CD14-positive monocyte (primary cell): ENCODE measurements at regions not wholly inside any gene's neighbourhood (a gene's known extent, or its start where the extent isn't known, plus 50 kb on each side); places are given as distances from the start of the nearest gene placed in this dataset.

Source experiments
- DNase-seq, 3 donors: peaks; one replicate each; pipeline ENCODE4 v3.0.0-alpha.2; 2011 to 2022
- H2AFZ ChIP-seq: 2 replicates; pipeline ENCODE4 v1.6.0; 2012; ENCODE audit warnings: mild to moderate bottlenecking, low read depth, low read length, inconsistent platforms; ENCODE audit not compliant: insufficient read depth, poor library complexity, severe bottlenecking
- H3K27ac ChIP-seq, 2 donors: 1 replicate in 1 of 2; 2 replicates in 1 of 2; pipeline ENCODE4 v1.5.1; 2012 to 2013; ENCODE audit warnings: low read length in 2 of 2, control low read depth in 1 of 2, inconsistent platforms in 1 of 2, low read depth in 1 of 2, mild to moderate bottlenecking in 1 of 2
- H3K27me3 ChIP-seq, 2 donors: one replicate each; pipeline versions ENCODE4 v1.6.0 to v1.6.1; 2011 to 2013; ENCODE audit warnings: low read length in 2 of 2; ENCODE audit not compliant: control insufficient read depth in 2 of 2, insufficient read depth in 2 of 2
- H3K36me3 ChIP-seq, 2 donors: replicated peaks in 1 of 2; 1 replicate in 1 of 2; 2 replicates in 1 of 2; pipeline versions ENCODE4 v1.5.1 to v1.6.1; 2012 to 2013; ENCODE audit warnings: low read length in 2 of 2, control low read depth in 1 of 2, inconsistent platforms in 1 of 2, mild to moderate bottlenecking in 1 of 2; ENCODE audit not compliant: insufficient read depth in 2 of 2, control insufficient read depth in 1 of 2
- H3K4me1 ChIP-seq, 2 donors: 1 replicate in 1 of 2; 2 replicates in 1 of 2; pipeline versions ENCODE4 v1.5.1 to v1.6.1; 2012 to 2013; ENCODE audit warnings: low read length in 2 of 2, control low read depth in 1 of 2, inconsistent platforms in 1 of 2, mild to moderate bottlenecking in 1 of 2, moderate library complexity in 1 of 2; ENCODE audit not compliant: insufficient read depth in 2 of 2, control insufficient read depth in 1 of 2
- H3K4me2 ChIP-seq: replicated peaks from 2 replicates; pipeline ENCODE3; 2012; ENCODE audit warnings: low read length, moderate library complexity, mild to moderate bottlenecking; ENCODE audit not compliant: poor library complexity, severe bottlenecking; ENCODE audit errors: extremely low read depth
- H3K4me3 ChIP-seq, 3 experiments: fragments of 200-600 bp in 1 of 3; sonication (generic) in 1 of 3; replicated peaks in 1 of 3; 1 replicate in 2 of 3; 2 replicates in 1 of 3; pipeline ENCODE4 v1.5.1; 2011 to 2013; ENCODE audit warnings: low read length in 3 of 3, mild to moderate bottlenecking in 3 of 3, control low read depth in 2 of 3, low read depth in 2 of 3, inconsistent platforms in 1 of 3, moderate library complexity in 1 of 3
- H3K79me2 ChIP-seq: 2 replicates; pipeline ENCODE4 v1.6.0; 2012; ENCODE audit warnings: mild to moderate bottlenecking, control low read depth, inconsistent platforms, low read length, moderate library complexity; ENCODE audit not compliant: insufficient read depth
- H3K9ac ChIP-seq: 2 replicates; pipeline ENCODE4 v1.6.0; 2017; ENCODE audit warnings: low read length, mild to moderate bottlenecking; ENCODE audit not compliant: insufficient read depth, poor library complexity, severe bottlenecking
- H3K9me3 ChIP-seq, 2 donors: replicated peaks in 1 of 2; 1 replicate in 1 of 2; 2 replicates in 1 of 2; pipeline versions ENCODE4 v1.5.1 to v1.6.1; 2012 to 2013; ENCODE audit warnings: low read length in 2 of 2, control low read depth in 1 of 2; ENCODE audit not compliant: control insufficient read depth in 1 of 2, insufficient read depth in 1 of 2
- H4K20me1 ChIP-seq: 2 replicates; pipeline ENCODE4 v1.6.0; 2012; ENCODE audit warnings: mild to moderate bottlenecking, low read length, control low read depth, moderate library complexity; ENCODE audit not compliant: insufficient read depth
- H3K27ac Mint-ChIP-seq, 7 donors: one replicate each; pipeline ENCODE4 v1.8.0; 2020; ENCODE audit warnings: mild to moderate bottlenecking in 7 of 7, mixed read lengths in 7 of 7, moderate library complexity in 6 of 7, inconsistent platforms in 2 of 7
- H3K27me3 Mint-ChIP-seq, 3 donors: one replicate each; pipeline ENCODE4 v1.8.0; 2021 to 2022; ENCODE audit warnings: low read depth in 3 of 3, mild to moderate bottlenecking in 3 of 3, mixed read lengths in 3 of 3, moderate library complexity in 3 of 3, inconsistent platforms in 1 of 3
- H3K36me3 Mint-ChIP-seq, 2 donors: one replicate each; pipeline ENCODE4 v1.8.0; 2020; ENCODE audit warnings: mixed read lengths in 2 of 2, inconsistent platforms in 1 of 2, mild to moderate bottlenecking in 1 of 2
- H3K4me1 Mint-ChIP-seq: one replicate; pipeline ENCODE4 v1.8.0; 2020; ENCODE audit warnings: mild to moderate bottlenecking, mixed read lengths
- H3K4me3 Mint-ChIP-seq, 2 donors: one replicate each; pipeline ENCODE4 v1.8.0; 2020; ENCODE audit warnings: mild to moderate bottlenecking in 2 of 2, mixed read lengths in 2 of 2, moderate library complexity in 1 of 2
- H3K9me3 Mint-ChIP-seq, 7 donors: one replicate each; pipeline ENCODE4 v1.8.0; 2020 to 2022; ENCODE audit warnings: mixed read lengths in 7 of 7, mild to moderate bottlenecking in 6 of 7, moderate library complexity in 6 of 7, inconsistent platforms in 2 of 7
- CTCF ChIP-seq: fragments of 200-600 bp; IDR thresholded peaks from one replicate; pipeline ENCODE4 v1.8.0; 2022; ENCODE audit warnings: antibody characterized with exemption, mild to moderate bottlenecking
- whole genome bisulfite sequencing: methylation state at CpG from one replicate; pipeline ENCODE4 v1.1.5; 2013; ENCODE audit warnings: missing lambda C conversion rate; ENCODE audit not compliant: insufficient coverage; 5-methylcytosine and 5-hydroxymethylcytosine counted together
- intact Hi-C, 2 donors: fragments of 100-400 bp; cut with micrococcal nuclease; formaldehyde crosslinking; loops; one replicate each; pipeline versions ENCODE4 v1.15.0 to v1.15.1; 2023

DNA sequence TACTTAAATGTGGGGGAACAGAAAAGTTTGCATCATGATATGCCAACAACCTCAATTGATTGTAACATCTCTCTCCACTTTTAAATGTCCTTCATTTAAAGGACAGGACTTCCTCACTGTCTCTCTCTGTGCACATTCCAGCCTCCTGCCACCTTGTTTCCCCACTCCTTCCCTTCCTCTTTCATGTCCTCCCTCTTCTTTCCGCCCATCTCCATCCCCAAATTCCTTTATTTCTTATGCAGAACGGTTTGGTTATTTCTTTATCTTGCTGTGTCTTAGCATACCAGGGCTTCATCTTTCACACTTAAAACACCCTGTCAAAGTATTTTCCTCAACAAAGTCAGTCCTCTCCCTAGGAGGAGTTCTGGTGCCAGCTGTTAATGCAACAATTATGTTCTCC, 293.8 kb downstream of the NXPE2 start:
- WGBS, result 57% methylated on average over 2 of the region's 2 CpGs
- no peak overlapping the region for H3K9ac ChIP-seq
- H3K9me3 ChIP-seq, result no peaks in the 10 kb centered on the region
- Mint-ChIP-seq H3K4me1 (no peaks in the 10 kb centered on the region), H3K36me3 (no peaks in the 10 kb centered on the region), H3K27ac (no peak overlapping the region), H3K27me3 (peaks cover 0 to 2% (median 0%) of the 10 kb centered on the region in 3 donors), H3K9me3 (peaks cover 0 to 4% (median 0%) of the 10 kb centered on the region in 7 donors), H3K4me3 (no peak overlapping the region)
- no peak overlapping the region for H3K4me2 ChIP-seq
- no peaks in the 10 kb centered on the region for H4K20me1 ChIP-seq
- DNase-seq, result no peak
- no peak overlapping the region for H2AFZ ChIP-seq
- no peak overlapping the region for H3K4me3 ChIP-seq
- H3K27me3 ChIP-seq, result no peaks in the 10 kb centered on the region
- no peak overlapping the region for H3K27ac ChIP-seq
- no peaks in the 10 kb centered on the region for H3K36me3 ChIP-seq
- intact Hi-C loops, result no loop called here
- TF ChIP-seq CTCF, result no peak
- no peaks in the 10 kb centered on the region for H3K4me1 ChIP-seq
- no peaks in the 10 kb centered on the region for H3K79me2 ChIP-seq

DNA sequence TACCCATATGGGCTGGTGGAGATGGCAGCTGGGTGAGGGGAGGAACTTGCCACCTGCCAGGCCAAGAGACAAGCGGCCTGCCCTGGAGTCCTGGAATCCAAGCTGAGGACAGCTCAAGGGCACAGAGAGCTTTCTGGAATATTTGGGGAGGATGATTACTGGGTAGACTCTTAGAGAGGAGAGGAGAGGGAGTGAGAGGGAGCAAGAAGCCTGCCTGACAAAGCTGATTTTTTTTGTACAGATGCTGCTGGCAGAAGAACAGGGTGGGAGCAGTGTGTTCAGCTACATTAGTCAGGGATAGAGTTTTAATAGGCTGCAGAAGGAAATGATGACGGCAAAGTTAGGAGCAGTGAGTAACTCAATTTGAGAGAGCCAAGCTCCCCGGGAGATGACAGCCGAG, 299.3 kb downstream of the NXPE2 start:
- TF ChIP-seq CTCF, result no peak
- WGBS, result 93% methylated on average over 4 of the region's 4 CpGs
- no peaks in the 10 kb centered on the region for H3K79me2 ChIP-seq
- Mint-ChIP-seq H3K27ac (no peak overlapping the region), H3K36me3 (no peaks in the 10 kb centered on the region), H3K9me3 (no peaks in the 10 kb centered on the region), H3K27me3 (no peaks in the 10 kb centered on the region), H3K4me3 (no peak overlapping the region), H3K4me1 (no peaks in the 10 kb centered on the region)
- H3K4me3 ChIP-seq, result no peak overlapping the region
- intact Hi-C loops, result no loop called here
- no peaks in the 10 kb centered on the region for H4K20me1 ChIP-seq
- no peak for DNase-seq
- no peak overlapping the region for H3K27ac ChIP-seq
- H3K36me3 ChIP-seq, result no peaks in the 10 kb centered on the region
- no peak overlapping the region for H3K4me2 ChIP-seq
- no peaks in the 10 kb centered on the region for H3K27me3 ChIP-seq
- no peak overlapping the region for H3K9ac ChIP-seq
- no peak overlapping the region for H2AFZ ChIP-seq
- H3K9me3 ChIP-seq, result no peaks in the 10 kb centered on the region
- no peaks in the 10 kb centered on the region for H3K4me1 ChIP-seq
